NCI-H1694 (cell line): ENCODE measurements at regions not wholly inside any gene's neighbourhood (a gene's known extent, or its start where the extent isn't known, plus 50 kb on each side); places are given as distances from the start of the nearest gene placed in this dataset.
"Not testable (repeated sequence)": the region's sequence is repeated elsewhere in the genome, so short reads cannot be mapped to it uniquely, and the experiment has no call there.

Experiments used
- DNase-seq: peaks from one replicate; lab custom pipeline; 2025; lab: John Stamatoyannopoulos, UW

GRCh38 chr10:33899578-33900531, 565.4 kb upstream of the NRP1 start:
- DNase-seq, result no peak

GRCh38 chr10:33897291-33897752, 562.9 kb upstream of the NRP1 start:
- DNase-seq, result no peak

- no peak for DNase-seq
Measured at GRCh38 chr10:33893506-33893905, 559.0 kb upstream of the NRP1 start.

- no peak for DNase-seq
Measured at GRCh38 chr10:33889371-33889770, 554.9 kb upstream of the NRP1 start.

GRCh38 chr10:33887188-33887587, 552.7 kb upstream of the NRP1 start:
- DNase-seq, result no peak

GRCh38 chr10:33886299-33886698, 551.8 kb upstream of the NRP1 start:
- no peak for DNase-seq

- DNase-seq, result no peak
Measured at GRCh38 chr10:33884604-33885003, 550.1 kb upstream of the NRP1 start.

GRCh38 chr10:33883881-33884280, 549.4 kb upstream of the NRP1 start:
- DNase-seq, result no peak

- DNase-seq, result no peak
Measured at GRCh38 chr10:33882996-33883395, 548.5 kb upstream of the NRP1 start.

- DNase-seq, result no peak
Measured at GRCh38 chr10:33880291-33880690, 545.8 kb upstream of the NRP1 start.

- DNase-seq, result no peak
Measured at GRCh38 chr10:33878238-33878786, 543.8 kb upstream of the NRP1 start.

- DNase-seq, result no peak
Measured at GRCh38 chr10:33876584-33877400, 542.3 kb upstream of the NRP1 start.

GRCh38 chr10:33875924-33876583, 541.6 kb upstream of the NRP1 start:
- DNase-seq, result no peak

- DNase-seq, result no peak
Measured at GRCh38 chr10:33871061-33871956, 536.8 kb upstream of the NRP1 start.

GRCh38 chr10:33869481-33869880, 535.0 kb upstream of the NRP1 start:
- no peak for DNase-seq

- no peak for DNase-seq
Measured at GRCh38 chr10:33869028-33869427, 534.6 kb upstream of the NRP1 start.

GRCh38 chr10:33867199-33867789, 532.8 kb upstream of the NRP1 start:
- DNase-seq, result not testable (repeated sequence)

GRCh38 chr10:33863352-33863751, 528.9 kb upstream of the NRP1 start:
- no peak for DNase-seq

- DNase-seq, result no peak
Measured at GRCh38 chr10:33862536-33863105, 528.2 kb upstream of the NRP1 start.

- no peak for DNase-seq
Measured at GRCh38 chr10:33861833-33862232, 527.4 kb upstream of the NRP1 start.
